Stomach (tissue), 8 donors: ENCODE measurements at regions not wholly inside any gene's neighbourhood (a gene's known extent, or its start where the extent isn't known, plus 50 kb on each side); places are given as distances from the start of the nearest gene placed in this dataset.

Experiments
- DNase-seq, 2 donors: peaks; one replicate each; pipeline versions ENCODE4 v3.0.0 to v3.0.0-alpha.2; 2013 to 2019
- H3K27ac ChIP-seq, 5 donors: fragments of 200-600 bp in 4 of 5; sonication (generic) in 4 of 5; one replicate each; pipeline ENCODE4 v1.5.1; 2013 to 2019; ENCODE audit warnings: mild to moderate bottlenecking in 1 of 5, moderate library complexity in 1 of 5
- H3K27me3 ChIP-seq, 3 donors: fragments of 200-600 bp; sonication (generic); one replicate each; pipeline ENCODE4 v1.5.1; 2017 to 2019; ENCODE audit warnings: mixed run types in 1 of 3
- H3K36me3 ChIP-seq, 4 donors: fragments of 200-600 bp; sonication (generic); 1 replicate in 3 of 4; 2 replicates in 1 of 4; pipeline ENCODE4 v1.5.1; 2016 to 2019
- H3K4me1 ChIP-seq, 4 donors: fragments of 200-600 bp; sonication (generic); one replicate each; pipeline ENCODE4 v1.5.1; 2016 to 2019
- H3K4me3 ChIP-seq, 4 donors: fragments of 200-600 bp; sonication (generic) in 3 of 4; one replicate each; pipeline ENCODE4 v1.5.1; 2016 to 2019; ENCODE audit warnings: mild to moderate bottlenecking in 1 of 4
- H3K9me3 ChIP-seq, 4 donors: fragments of 200-600 bp; sonication (generic); one replicate each; pipeline ENCODE4 v1.5.1; 2016 to 2019
- EP300 ChIP-seq: sonication (generic); formaldehyde crosslinking; IDR thresholded peaks from one replicate; pipeline ENCODE4 v1.6.1; 2017; ENCODE audit warnings: antibody characterized with exemption
- POLR2A ChIP-seq, 4 donors: fragments of 450-650 bp; IDR thresholded peaks; one replicate each; pipeline ENCODE4 v1.6.1; 2016; ENCODE audit warnings: antibody characterized with exemption in 4 of 4, control low read depth in 2 of 4, mild to moderate bottlenecking in 1 of 4, moderate library complexity in 1 of 4
- POLR2AphosphoS5 ChIP-seq, 3 donors: sonication (generic); formaldehyde crosslinking; IDR thresholded peaks; one replicate each; pipeline ENCODE4 v1.6.1; 2016; ENCODE audit warnings: antibody characterized with exemption in 3 of 3
- WGBS, 5 donors: extraction: QIAGEN DNeasy Blood & Tissue Kit in 3 of 5; methylation state at CpG; one replicate each; pipeline versions ENCODE4 v1.1.5 to v1.1.7; 2013 to 2018; 5-methylcytosine and 5-hydroxymethylcytosine counted together
- intact Hi-C: fragments of 100-400 bp; cut with DNase I; formaldehyde crosslinking; loops from one replicate; pipeline ENCODE4 v1.15.1; 2023; ENCODE audit warnings: low total_unique reads
- TF ChIP-seq, protein P1 (sequence below), 7 experiments: fragments of 450-650 bp in 4 of 7; fragments of 200-600 bp in 3 of 7; sonication (generic) in 3 of 7; IDR thresholded peaks; one replicate each; pipeline ENCODE4 v1.5.1; 2016 to 2019; ENCODE audit warnings: antibody characterized with exemption in 7 of 7, control low read depth in 2 of 7, mild to moderate bottlenecking in 1 of 7
- donor health status: healthy with polysubstance abuse.
- donor health status: Bipolar disorder and iron deficiency.
- donor health status: healthy.

DNA sequence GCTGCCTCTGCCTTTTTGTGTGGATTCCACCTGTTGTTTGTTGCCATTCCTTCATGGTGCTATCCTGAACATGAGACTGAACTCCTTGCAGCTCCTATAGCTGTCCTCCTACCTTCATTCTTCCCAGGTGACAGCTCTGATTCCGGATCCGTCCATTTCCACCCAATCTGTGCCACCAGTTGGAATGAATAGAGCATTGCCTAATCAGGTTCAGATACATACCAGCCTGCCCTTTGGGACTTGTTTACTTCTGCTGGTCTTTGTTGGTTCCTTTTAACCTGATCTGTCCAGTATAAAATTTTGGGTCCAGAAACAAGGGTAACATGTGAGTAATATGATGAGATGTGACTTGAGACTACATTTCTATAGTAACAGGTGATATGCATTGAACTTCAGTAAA is 136.3 kb upstream of the IGF1 start:
- Histone ChIP-seq H3K27me3 (no peaks in the 10 kb centered on the region), H3K9me3 (peaks cover 0 to 3% (median 0%) of the 10 kb centered on the region in 4 donors), H3K4me3 (no peak overlapping the region), H3K27ac (no peak overlapping the region), H3K36me3 (no peaks in the 10 kb centered on the region), H3K4me1 (no peaks in the 10 kb centered on the region)
- intact Hi-C loops, result no loop called here
- no peak for TF ChIP-seq POLR2A (IDR thresholded peaks at IDR 0.05)
- TF ChIP-seq, protein P1, sequence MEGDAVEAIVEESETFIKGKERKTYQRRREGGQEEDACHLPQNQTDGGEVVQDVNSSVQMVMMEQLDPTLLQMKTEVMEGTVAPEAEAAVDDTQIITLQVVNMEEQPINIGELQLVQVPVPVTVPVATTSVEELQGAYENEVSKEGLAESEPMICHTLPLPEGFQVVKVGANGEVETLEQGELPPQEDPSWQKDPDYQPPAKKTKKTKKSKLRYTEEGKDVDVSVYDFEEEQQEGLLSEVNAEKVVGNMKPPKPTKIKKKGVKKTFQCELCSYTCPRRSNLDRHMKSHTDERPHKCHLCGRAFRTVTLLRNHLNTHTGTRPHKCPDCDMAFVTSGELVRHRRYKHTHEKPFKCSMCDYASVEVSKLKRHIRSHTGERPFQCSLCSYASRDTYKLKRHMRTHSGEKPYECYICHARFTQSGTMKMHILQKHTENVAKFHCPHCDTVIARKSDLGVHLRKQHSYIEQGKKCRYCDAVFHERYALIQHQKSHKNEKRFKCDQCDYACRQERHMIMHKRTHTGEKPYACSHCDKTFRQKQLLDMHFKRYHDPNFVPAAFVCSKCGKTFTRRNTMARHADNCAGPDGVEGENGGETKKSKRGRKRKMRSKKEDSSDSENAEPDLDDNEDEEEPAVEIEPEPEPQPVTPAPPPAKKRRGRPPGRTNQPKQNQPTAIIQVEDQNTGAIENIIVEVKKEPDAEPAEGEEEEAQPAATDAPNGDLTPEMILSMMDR (IDR thresholded peaks at IDR 0.05), result no peak
- no peak for TF ChIP-seq POLR2AphosphoS5 (IDR thresholded peaks at IDR 0.05)
- TF ChIP-seq EP300, result no peak
- DNase-seq, result no peak
- WGBS, 5 donors, result 75 to 89% (median 83%) methylated on average over 2 of the region's 2 CpGs

DNA sequence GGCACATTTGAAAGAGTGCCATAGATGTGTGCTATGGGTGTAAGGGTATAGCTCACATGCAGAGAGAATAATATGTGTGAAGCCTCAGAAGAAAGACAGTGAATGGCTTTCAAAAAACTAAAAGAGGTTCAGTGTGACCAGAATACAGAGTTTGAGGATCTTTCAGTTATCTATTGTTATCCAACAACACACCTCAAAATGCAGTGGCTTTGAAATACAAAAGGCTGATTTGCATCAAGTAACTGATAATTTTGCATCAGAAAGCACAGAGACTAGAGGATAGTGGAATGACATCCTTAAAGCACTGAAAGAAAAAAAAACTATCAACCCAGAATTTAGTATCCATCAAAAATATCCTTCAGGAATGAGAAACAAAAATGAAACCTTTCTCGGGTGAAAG is 131.6 kb upstream of the IGF1 start:
- WGBS, 5 donors, result 77 to 93% (median 88%) methylated on average over 1 of the region's 1 CpG
- Histone ChIP-seq H3K4me3 (no peak overlapping the region), H3K36me3 (no peaks in the 10 kb centered on the region), H3K4me1 (no peaks in the 10 kb centered on the region), H3K9me3 (peaks cover 0 to 8% (median 2%) of the 10 kb centered on the region in 4 donors), H3K27ac (no peak overlapping the region), H3K27me3 (no peaks in the 10 kb centered on the region)
- intact Hi-C loops, result no loop called here
- no peak for DNase-seq
- no peak for TF ChIP-seq EP300
- TF ChIP-seq, protein P1 (IDR thresholded peaks at IDR 0.05), result no peak
- no peak for TF ChIP-seq POLR2AphosphoS5 (IDR thresholded peaks at IDR 0.05)
- no peak for TF ChIP-seq POLR2A (IDR thresholded peaks at IDR 0.05)

DNA sequence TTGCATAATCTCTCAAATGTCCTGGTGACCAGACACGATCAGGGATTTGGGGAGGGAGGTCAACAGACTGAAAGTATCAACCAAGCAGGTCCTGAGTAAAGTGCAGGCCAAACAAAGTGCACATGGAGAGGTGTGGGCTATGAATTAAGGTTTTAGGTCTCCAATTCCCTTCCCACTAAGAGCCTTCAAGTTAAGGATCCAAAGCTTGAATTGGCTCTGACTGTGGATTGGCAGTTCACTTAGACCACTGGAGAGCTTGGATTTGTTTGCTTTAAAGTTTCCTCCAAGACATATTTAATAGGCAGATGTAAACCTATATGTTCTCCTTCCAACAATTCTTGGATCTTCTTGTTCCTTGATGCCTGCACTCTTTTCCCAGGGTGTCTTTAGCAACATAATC is 129.6 kb upstream of the IGF1 start:
- intact Hi-C loops, result no loop called here
- TF ChIP-seq POLR2A (IDR thresholded peaks at IDR 0.05), result no peak
- no peak for TF ChIP-seq EP300
- TF ChIP-seq, protein P1 (IDR thresholded peaks at IDR 0.05), result no peak
- no peak for TF ChIP-seq POLR2AphosphoS5 (IDR thresholded peaks at IDR 0.05)
- Histone ChIP-seq H3K27me3 (no peaks in the 10 kb centered on the region), H3K27ac (no peak overlapping the region), H3K4me3 (no peak overlapping the region), H3K9me3 (peaks cover 0 to 14% (median 4%) of the 10 kb centered on the region in 4 donors), H3K4me1 (no peaks in the 10 kb centered on the region), H3K36me3 (no peaks in the 10 kb centered on the region)
- 64 to 82% (median 72%) methylated on average over 1 of the region's 1 CpG for WGBS, 5 donors
- DNase-seq, result no peak

DNA sequence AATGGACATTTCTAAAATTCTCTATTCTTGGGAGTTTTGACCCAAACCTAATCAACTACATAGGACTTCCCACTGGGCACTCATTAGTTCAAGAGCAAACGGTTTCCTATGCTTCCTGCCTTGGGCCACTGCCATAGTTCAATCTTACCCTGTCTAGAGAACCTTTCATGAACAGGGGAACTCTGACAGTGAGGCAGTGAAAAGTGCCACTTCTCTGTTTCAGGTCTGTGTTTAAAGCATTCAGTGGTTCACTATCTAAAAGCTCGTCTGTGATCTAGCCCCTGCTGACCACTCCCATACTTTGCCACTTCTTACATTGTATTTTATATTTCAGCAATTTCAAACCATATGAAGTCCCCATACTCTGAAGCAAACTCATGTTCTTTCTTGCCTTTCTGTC is 122.7 kb upstream of the IGF1 start:
- no peaks in the 10 kb centered on the region for H3K4me1 ChIP-seq
- WGBS, 5 donors, result 26 to 47% (median 46%) methylated on average over 2 of the region's 2 CpGs
- TF ChIP-seq POLR2AphosphoS5 (IDR thresholded peaks at IDR 0.05) (no peak), POLR2A (IDR thresholded peaks at IDR 0.05) (no peak), EP300 (no peak)
- TF ChIP-seq, protein P1 (IDR thresholded peaks at IDR 0.05), result no peak
- no peak for DNase-seq
- intact Hi-C loops, result no loop called here
- H3K27me3 ChIP-seq, result no peaks in the 10 kb centered on the region
- H3K9me3 ChIP-seq, result peaks cover 0 to 6% (median 2%) of the 10 kb centered on the region in 4 donors
- H3K4me3 ChIP-seq, result no peak overlapping the region
- H3K27ac ChIP-seq, result no peak overlapping the region
- H3K36me3 ChIP-seq, result no peaks in the 10 kb centered on the region
